ENCODE measurements at regions not wholly inside any gene's neighbourhood (a gene's known extent, or its start where the extent isn't known, plus 50 kb on each side); places are given as distances from the start of the nearest gene placed in this dataset.

- H3K79me2 ChIP-seq (ENCODE audit: control insufficient read depth, insufficient read depth, low read length, poor library complexity): no peaks in the 10 kb centered on the region
- H4K91ac ChIP-seq (ENCODE audit: low read depth, low read length): no peak overlapping the region
- no peak for DNase-seq
- no peak overlapping the region for H3K14ac ChIP-seq (ENCODE audit: low read length)
- H3K4ac ChIP-seq (ENCODE audit: low read depth, low read length): no peak overlapping the region
- no peaks in the 10 kb centered on the region for H3K79me1 ChIP-seq (ENCODE audit: low read length)
- no peaks in the 10 kb centered on the region for H3K9me3 ChIP-seq (ENCODE audit: insufficient read depth, low read depth, low read length)
- no peaks in the 10 kb centered on the region for H3K4me1 ChIP-seq (ENCODE audit: control insufficient read depth in 1 of 2, insufficient read depth in 2 of 2, low read length in 2 of 2)
- H3K9ac ChIP-seq (ENCODE audit: low read length): no peak overlapping the region
- no peak overlapping the region for H2BK120ac ChIP-seq (ENCODE audit: insufficient read depth, low read length, poor library complexity)
- no peak overlapping the region for H2BK12ac ChIP-seq (ENCODE audit: low read length)
- no peak overlapping the region for H3K27ac ChIP-seq (ENCODE audit: low read depth, low read length)
- no peak overlapping the region for H4K12ac ChIP-seq (ENCODE audit: low read depth, low read length)
- H4K8ac ChIP-seq (ENCODE audit: low read depth, low read length): no peak overlapping the region
- H3K18ac ChIP-seq (ENCODE audit: low read length): no peak overlapping the region
- H3K36me3 ChIP-seq (ENCODE audit: control insufficient read depth in 1 of 2, insufficient read depth in 2 of 2, low read length in 2 of 2): no peaks in the 10 kb centered on the region
- no peak overlapping the region for H2AFZ ChIP-seq (ENCODE audit: insufficient read depth, low read length, poor library complexity)
- H2AK5ac ChIP-seq (ENCODE audit: low read length): no peak overlapping the region
- H3K4me3 ChIP-seq (ENCODE audit: low read depth, low read length): no peak overlapping the region
- H3K27me3 ChIP-seq (ENCODE audit: insufficient read depth, low read length): no peaks in the 10 kb centered on the region
- no peak overlapping the region for H3K23ac ChIP-seq (ENCODE audit: low read length)
- no peak overlapping the region for H3K4me2 ChIP-seq (ENCODE audit: low read length)
- WGBS (ENCODE audit: extremely low coverage, insufficient coverage, insufficient read length): no CpG with 5 or more reads among the region's 2 CpGs
- H2BK5ac ChIP-seq (ENCODE audit: low read depth, low read length, poor library complexity): no peak overlapping the region
These were observed 118.3 kb upstream of the GABRA2 start for GRCh38 chr4:46508216-46508615.

DNA sequence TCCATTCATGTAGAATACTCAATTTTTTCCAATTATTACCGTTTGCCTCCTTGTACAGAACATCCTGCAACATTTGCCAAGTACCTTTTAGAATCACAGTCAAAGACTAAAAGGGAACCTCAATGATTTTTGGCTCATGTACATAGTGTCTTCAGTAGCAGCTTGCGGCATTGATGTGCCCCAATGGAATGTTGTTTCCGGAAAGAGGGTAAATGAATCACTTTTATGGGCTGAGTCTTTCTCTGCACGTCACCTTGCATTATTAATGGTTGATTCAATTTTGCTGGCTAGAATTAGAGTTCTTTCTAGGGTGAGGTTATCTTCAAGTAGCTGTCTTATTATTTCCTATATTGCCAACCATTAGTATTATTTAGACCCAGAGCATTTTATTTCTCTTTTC, 116.9 kb upstream of the GABRA2 start:
- Histone ChIP-seq H3K79me2 (ENCODE audit: control insufficient read depth, insufficient read depth, low read length, poor library complexity) (no peaks in the 10 kb centered on the region), H3K9ac (ENCODE audit: low read length) (no peak overlapping the region), H2BK120ac (ENCODE audit: insufficient read depth, low read length, poor library complexity) (no peak overlapping the region), H3K4me3 (ENCODE audit: low read depth, low read length) (no peak overlapping the region), H3K9me3 (ENCODE audit: insufficient read depth, low read depth, low read length) (no peaks in the 10 kb centered on the region), H3K79me1 (ENCODE audit: low read length) (no peaks in the 10 kb centered on the region), H2BK5ac (ENCODE audit: low read depth, low read length, poor library complexity) (no peak overlapping the region), H3K4ac (ENCODE audit: low read depth, low read length) (no peak overlapping the region), H3K18ac (ENCODE audit: low read length) (no peak overlapping the region), H2AK5ac (ENCODE audit: low read length) (no peak overlapping the region), H3K4me1 (ENCODE audit: control insufficient read depth in 1 of 2, insufficient read depth in 2 of 2, low read length in 2 of 2) (peaks cover 0 to 2% of the 10 kb centered on the region in 2 experiments), H4K8ac (ENCODE audit: low read depth, low read length) (no peak overlapping the region), H2BK12ac (ENCODE audit: low read length) (no peak overlapping the region), H3K23ac (ENCODE audit: low read length) (no peak overlapping the region), H3K14ac (ENCODE audit: low read length) (no peak overlapping the region), H4K12ac (ENCODE audit: low read depth, low read length) (no peak overlapping the region), H3K36me3 (ENCODE audit: control insufficient read depth in 1 of 2, insufficient read depth in 2 of 2, low read length in 2 of 2) (no peaks in the 10 kb centered on the region), H3K27me3 (ENCODE audit: insufficient read depth, low read length) (no peaks in the 10 kb centered on the region), H2AFZ (ENCODE audit: insufficient read depth, low read length, poor library complexity) (no peak overlapping the region), H4K91ac (ENCODE audit: low read depth, low read length) (no peak overlapping the region), H3K4me2 (ENCODE audit: low read length) (peak overlapping the region; percentile 10), H3K27ac (ENCODE audit: low read depth, low read length) (no peak overlapping the region)
- DNase-seq: no peak
- WGBS (ENCODE audit: extremely low coverage, insufficient coverage, insufficient read length): no CpG with 5 or more reads among the region's 4 CpGs

- Histone ChIP-seq H2BK12ac (ENCODE audit: low read length) (no peak overlapping the region), H3K18ac (ENCODE audit: low read length) (no peak overlapping the region), H3K23ac (ENCODE audit: low read length) (no peak overlapping the region), H3K79me1 (ENCODE audit: low read length) (no peaks in the 10 kb centered on the region), H3K36me3 (ENCODE audit: control insufficient read depth in 1 of 2, insufficient read depth in 2 of 2, low read length in 2 of 2) (no peaks in the 10 kb centered on the region), H3K9me3 (ENCODE audit: insufficient read depth, low read depth, low read length) (no peaks in the 10 kb centered on the region), H3K4me2 (ENCODE audit: low read length) (no peak overlapping the region), H3K14ac (ENCODE audit: low read length) (no peak overlapping the region), H2BK120ac (ENCODE audit: insufficient read depth, low read length, poor library complexity) (no peak overlapping the region), H3K4ac (ENCODE audit: low read depth, low read length) (no peak overlapping the region), H3K4me3 (ENCODE audit: low read depth, low read length) (no peak overlapping the region), H2BK5ac (ENCODE audit: low read depth, low read length, poor library complexity) (no peak overlapping the region), H3K27ac (ENCODE audit: low read depth, low read length) (no peak overlapping the region), H3K79me2 (ENCODE audit: control insufficient read depth, insufficient read depth, low read length, poor library complexity) (no peaks in the 10 kb centered on the region), H3K27me3 (ENCODE audit: insufficient read depth, low read length) (no peaks in the 10 kb centered on the region), H3K4me1 (ENCODE audit: control insufficient read depth in 1 of 2, insufficient read depth in 2 of 2, low read length in 2 of 2) (peaks cover 0 to 2% of the 10 kb centered on the region in 2 experiments), H2AFZ (ENCODE audit: insufficient read depth, low read length, poor library complexity) (no peak overlapping the region), H4K91ac (ENCODE audit: low read depth, low read length) (no peak overlapping the region), H2AK5ac (ENCODE audit: low read length) (no peak overlapping the region), H3K9ac (ENCODE audit: low read length) (no peak overlapping the region), H4K8ac (ENCODE audit: low read depth, low read length) (no peak overlapping the region), H4K12ac (ENCODE audit: low read depth, low read length) (no peak overlapping the region)
- no peak for DNase-seq
These were observed 115.2 kb upstream of the GABRA2 start for GRCh38 chr4:46505131-46505530.

DNA sequence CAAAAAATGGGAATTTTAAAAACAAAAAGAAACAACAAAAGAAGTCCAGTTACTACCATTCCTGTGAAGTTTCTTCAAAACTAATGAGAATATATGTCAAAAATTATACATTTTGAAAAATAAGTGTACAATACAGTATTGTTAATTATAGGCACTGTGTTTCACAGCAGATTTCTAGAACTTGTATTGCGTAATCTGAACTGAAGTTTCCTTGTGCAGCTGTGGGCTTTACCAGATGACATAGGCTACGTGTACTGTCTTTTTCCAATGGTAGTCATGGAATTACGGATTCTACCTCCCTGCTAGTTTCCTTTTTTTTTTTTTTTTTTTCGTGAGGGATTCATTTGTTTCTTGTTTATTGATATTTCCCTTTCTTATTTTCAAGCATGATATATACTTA, 113.8 kb upstream of the GABRA2 start:
- H3K18ac ChIP-seq (ENCODE audit: low read length): no peak overlapping the region
- no peak overlapping the region for H3K4me3 ChIP-seq (ENCODE audit: low read depth, low read length)
- H2BK12ac ChIP-seq (ENCODE audit: low read length): no peak overlapping the region
- H3K36me3 ChIP-seq (ENCODE audit: control insufficient read depth in 1 of 2, insufficient read depth in 2 of 2, low read length in 2 of 2): no peaks in the 10 kb centered on the region
- no peak overlapping the region for H4K12ac ChIP-seq (ENCODE audit: low read depth, low read length)
- H3K79me1 ChIP-seq (ENCODE audit: low read length): no peaks in the 10 kb centered on the region
- no peak overlapping the region for H3K27ac ChIP-seq (ENCODE audit: low read depth, low read length)
- H3K79me2 ChIP-seq (ENCODE audit: control insufficient read depth, insufficient read depth, low read length, poor library complexity): no peaks in the 10 kb centered on the region
- H4K91ac ChIP-seq (ENCODE audit: low read depth, low read length): no peak overlapping the region
- H3K9me3 ChIP-seq (ENCODE audit: insufficient read depth, low read depth, low read length): no peaks in the 10 kb centered on the region
- DNase-seq: no peak
- H3K9ac ChIP-seq (ENCODE audit: low read length): no peak overlapping the region
- no peak overlapping the region for H2BK120ac ChIP-seq (ENCODE audit: insufficient read depth, low read length, poor library complexity)
- peaks cover 0 to 2% of the 10 kb centered on the region in 2 experiments for H3K4me1 ChIP-seq (ENCODE audit: control insufficient read depth in 1 of 2, insufficient read depth in 2 of 2, low read length in 2 of 2)
- no CpG with 5 or more reads among the region's 4 CpGs for WGBS (ENCODE audit: extremely low coverage, insufficient coverage, insufficient read length)
- no peak overlapping the region for H3K23ac ChIP-seq (ENCODE audit: low read length)
- H3K4ac ChIP-seq (ENCODE audit: low read depth, low read length): no peak overlapping the region
- H3K4me2 ChIP-seq (ENCODE audit: low read length): no peak overlapping the region
- no peaks in the 10 kb centered on the region for H3K27me3 ChIP-seq (ENCODE audit: insufficient read depth, low read length)
- H3K14ac ChIP-seq (ENCODE audit: low read length): no peak overlapping the region
- H2AFZ ChIP-seq (ENCODE audit: insufficient read depth, low read length, poor library complexity): no peak overlapping the region
- no peak overlapping the region for H2BK5ac ChIP-seq (ENCODE audit: low read depth, low read length, poor library complexity)
- no peak overlapping the region for H2AK5ac ChIP-seq (ENCODE audit: low read length)
- no peak overlapping the region for H4K8ac ChIP-seq (ENCODE audit: low read depth, low read length)
